Activated CD8-positive, alpha-beta T cell treated with anti-CD3 and anti-CD28 coated beads for 36 hours (primary cell): ENCODE measurements at regions not wholly inside any gene's neighbourhood (a gene's known extent, or its start where the extent isn't known, plus 50 kb on each side); places are given as distances from the start of the nearest gene placed in this dataset.

Experiments
- ATAC-seq: fragments of 200-7000 bp; cut with Tn5 transposase; one replicate; pipeline ENCODE4 v1.10.0; 2021; ENCODE audit warnings: mild to moderate bottlenecking, moderate library complexity
- CTCF ChIA-PET: fragments of 350-600 bp; sonication (Branson Sonifier 250); formaldehyde crosslinking; loops from one replicate; lab custom pipeline; 2021; ENCODE audit warnings: antibody characterized with exemption; lab: Charles Lee
- POLR2A ChIA-PET: fragments of 350-600 bp; sonication (Branson Sonifier 250); formaldehyde crosslinking; loops from one replicate; lab custom pipeline; 2021; ENCODE audit warnings: antibody characterized with exemption; lab: Charles Lee
- DNase-seq: peaks from one replicate; pipeline ENCODE4 v3.0.0-alpha.2; 2020
- H3K27ac Mint-ChIP-seq: one replicate; pipeline ENCODE4 v1.8.0; 2021; ENCODE audit warnings: mild to moderate bottlenecking, mixed read lengths
- H3K27me3 Mint-ChIP-seq: one replicate; pipeline ENCODE4 v1.8.0; 2021; ENCODE audit warnings: mixed read lengths
- H3K36me3 Mint-ChIP-seq: one replicate; pipeline ENCODE4 v1.8.0; 2021; ENCODE audit warnings: low read depth, mixed read lengths
- H3K4me1 Mint-ChIP-seq: one replicate; pipeline ENCODE4 v1.8.0; 2021; ENCODE audit warnings: low read depth, mixed read lengths
- H3K4me3 Mint-ChIP-seq: one replicate; pipeline ENCODE4 v1.8.0; 2021; ENCODE audit warnings: mild to moderate bottlenecking, moderate library complexity, mixed read lengths
- H3K9me3 Mint-ChIP-seq: one replicate; pipeline ENCODE4 v1.8.0; 2021; ENCODE audit warnings: mixed read lengths
- intact Hi-C: fragments of 100-400 bp; cut with micrococcal nuclease; formaldehyde crosslinking; loops from one replicate; pipeline ENCODE4 v1.10.0; 2022
- TF ChIP-seq, protein P1 (sequence below): fragments of 200-600 bp; IDR thresholded peaks from one replicate; pipeline ENCODE4 v1.8.0; 2022; ENCODE audit warnings: antibody characterized with exemption, mild to moderate bottlenecking

DNA sequence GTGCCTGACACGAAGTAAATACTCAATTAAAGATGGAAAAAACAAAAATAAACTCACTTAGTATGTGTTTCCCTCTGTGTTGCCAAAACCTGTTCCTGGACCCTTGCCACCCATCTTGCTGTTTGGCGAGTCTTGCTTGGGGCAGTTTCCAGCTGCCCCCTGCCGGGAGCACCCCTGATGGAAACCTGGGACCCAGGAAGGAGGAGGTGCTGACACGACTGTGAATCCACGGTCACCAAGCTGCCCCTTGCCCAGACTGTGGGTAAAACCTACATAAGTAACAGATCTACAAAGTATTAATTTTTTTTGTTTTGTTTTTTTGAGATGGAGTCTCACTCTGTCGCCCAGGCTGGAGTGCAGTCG, 50.1 kb upstream of the SIAH1 start:
- intact Hi-C loops, result no loop called here
- H3K4me1 Mint-ChIP-seq, result peaks cover 5% of the 10 kb centered on the region
- TF ChIP-seq, protein P1, sequence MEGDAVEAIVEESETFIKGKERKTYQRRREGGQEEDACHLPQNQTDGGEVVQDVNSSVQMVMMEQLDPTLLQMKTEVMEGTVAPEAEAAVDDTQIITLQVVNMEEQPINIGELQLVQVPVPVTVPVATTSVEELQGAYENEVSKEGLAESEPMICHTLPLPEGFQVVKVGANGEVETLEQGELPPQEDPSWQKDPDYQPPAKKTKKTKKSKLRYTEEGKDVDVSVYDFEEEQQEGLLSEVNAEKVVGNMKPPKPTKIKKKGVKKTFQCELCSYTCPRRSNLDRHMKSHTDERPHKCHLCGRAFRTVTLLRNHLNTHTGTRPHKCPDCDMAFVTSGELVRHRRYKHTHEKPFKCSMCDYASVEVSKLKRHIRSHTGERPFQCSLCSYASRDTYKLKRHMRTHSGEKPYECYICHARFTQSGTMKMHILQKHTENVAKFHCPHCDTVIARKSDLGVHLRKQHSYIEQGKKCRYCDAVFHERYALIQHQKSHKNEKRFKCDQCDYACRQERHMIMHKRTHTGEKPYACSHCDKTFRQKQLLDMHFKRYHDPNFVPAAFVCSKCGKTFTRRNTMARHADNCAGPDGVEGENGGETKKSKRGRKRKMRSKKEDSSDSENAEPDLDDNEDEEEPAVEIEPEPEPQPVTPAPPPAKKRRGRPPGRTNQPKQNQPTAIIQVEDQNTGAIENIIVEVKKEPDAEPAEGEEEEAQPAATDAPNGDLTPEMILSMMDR, result no peak
- CTCF ChIA-PET, result no interaction called here
- no peak overlapping the region for H3K27ac Mint-ChIP-seq
- POLR2A ChIA-PET, result no interaction called here
- ATAC-seq, result no peak
- H3K27me3 Mint-ChIP-seq, result no peaks in the 10 kb centered on the region
- H3K4me3 Mint-ChIP-seq, result no peak overlapping the region
- DNase-seq, result no peak
- H3K9me3 Mint-ChIP-seq, result no peaks in the 10 kb centered on the region
- H3K36me3 Mint-ChIP-seq, result no peaks in the 10 kb centered on the region
